BE2C (cell line): ENCODE measurements at regions not wholly inside any gene's neighbourhood (a gene's known extent, or its start where the extent isn't known, plus 50 kb on each side); places are given as distances from the start of the nearest gene placed in this dataset.
"Not testable (repeated sequence)": the region's sequence is repeated elsewhere in the genome, so short reads cannot be mapped to it uniquely, and the experiment has no call there.

Experiments used
- DNase-seq: peaks from one replicate; pipeline ENCODE4 v3.0.0-alpha.2; 2020
- H3K27me3 ChIP-seq: fragments of 250-450 bp; sonication (Bioruptor Pico); 2 replicates; pipeline ENCODE4 v1.5.1; 2020; ENCODE audit warnings: mild to moderate bottlenecking
- H3K36me3 ChIP-seq: fragments of 250-450 bp; sonication (Bioruptor Pico); 2 replicates; pipeline ENCODE4 v1.5.1; 2020; ENCODE audit warnings: mild to moderate bottlenecking
- H3K4me1 ChIP-seq: fragments of 250-450 bp; sonication (Bioruptor Pico); 2 replicates; pipeline ENCODE4 v1.5.1; 2020
- H3K4me3 ChIP-seq: 2 replicates; pipeline ENCODE4 v1.5.1; 2011; ENCODE audit warnings: low read depth, low read length
- H3K9me3 ChIP-seq: fragments of 250-450 bp; sonication (Bioruptor Pico); 2 replicates; pipeline ENCODE4 v1.5.1; 2020
- CTCF ChIP-seq: IDR thresholded peaks from 2 replicates; pipeline ENCODE4 v1.5.1; 2012; ENCODE audit warnings: mild to moderate bottlenecking, low read depth, low read length

DNA sequence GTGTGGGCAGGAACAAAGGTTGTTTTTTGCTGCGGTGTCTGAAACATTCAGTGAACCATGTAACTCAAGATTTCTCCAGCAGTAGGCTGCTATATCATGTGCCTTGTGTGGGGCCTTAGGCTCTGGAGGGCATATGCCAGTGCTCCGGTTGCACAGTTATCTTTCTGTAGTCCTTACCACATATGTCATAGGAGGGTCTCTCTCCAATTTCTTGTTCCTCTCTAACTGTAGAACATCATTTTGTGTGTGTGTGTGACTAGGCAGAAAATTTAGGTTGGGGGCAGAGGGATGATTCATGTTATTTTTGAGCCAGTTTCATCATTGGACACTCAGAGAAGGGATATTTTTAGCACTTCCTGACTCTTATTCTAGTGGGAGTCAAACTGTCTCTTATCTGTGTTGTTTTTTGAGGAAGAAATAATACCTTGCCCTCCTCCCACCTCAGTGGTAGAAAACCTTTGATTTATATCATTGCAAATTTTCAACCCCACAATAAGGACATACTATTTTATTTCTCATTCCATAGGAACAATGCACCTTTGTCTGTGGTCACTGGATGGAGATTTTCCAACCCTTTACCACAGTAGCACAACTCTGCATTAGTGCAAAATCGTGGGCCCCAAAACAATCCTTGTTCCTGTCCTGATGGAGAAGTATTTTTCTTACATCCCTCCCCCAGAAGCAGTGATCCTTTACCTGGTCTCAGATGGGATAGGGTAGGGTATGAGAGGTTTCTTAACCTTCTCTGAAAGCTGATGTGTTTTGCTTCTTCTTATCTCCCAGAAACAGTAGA is 113.9 kb downstream of the CCDC74A start:
- H3K9me3 ChIP-seq, result no peaks in the 10 kb centered on the region
- no peak for TF ChIP-seq CTCF
- no peak overlapping the region for H3K4me3 ChIP-seq
- H3K27me3 ChIP-seq, result no peaks in the 10 kb centered on the region
- DNase-seq, result no peak
- H3K4me1 ChIP-seq, result no peaks in the 10 kb centered on the region
- no peaks in the 10 kb centered on the region for H3K36me3 ChIP-seq

- not testable (repeated sequence) for H3K4me3 ChIP-seq, H3K4me1 ChIP-seq, H3K9me3 ChIP-seq, DNase-seq, H3K36me3 ChIP-seq, H3K27me3 ChIP-seq
Observed at GRCh38 chr2:131643180-131643579, 115.5 kb downstream of the CCDC74A start.

DNA sequence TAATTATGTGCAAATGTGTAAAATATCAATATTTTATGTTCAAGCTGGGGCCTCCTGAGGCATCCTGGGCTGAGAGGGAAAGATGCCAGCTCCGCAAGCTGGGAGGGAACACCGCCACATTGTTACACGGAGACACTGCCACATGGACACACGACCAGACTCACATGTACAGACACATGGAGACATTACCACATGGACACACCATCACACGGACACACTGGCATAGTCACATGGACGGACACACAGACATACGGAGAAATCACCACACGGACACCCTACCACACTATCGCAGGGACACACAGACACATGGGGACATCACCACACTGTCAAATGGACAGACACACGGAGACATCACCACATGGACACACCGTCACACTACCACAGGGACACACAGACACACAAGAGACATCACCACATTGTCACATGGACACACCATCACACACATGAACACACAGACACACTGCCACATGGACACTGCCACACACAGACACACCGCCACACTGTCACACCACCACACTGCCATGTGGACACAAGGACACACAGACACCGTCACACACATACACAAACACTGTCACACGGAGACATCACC is 117.6 kb downstream of the CCDC74A start:
- Histone ChIP-seq H3K27me3 (no peaks in the 10 kb centered on the region), H3K9me3 (no peaks in the 10 kb centered on the region), H3K4me3 (no peak overlapping the region), H3K36me3 (no peaks in the 10 kb centered on the region), H3K4me1 (no peaks in the 10 kb centered on the region)
- DNase-seq, result no peak
- no peak for TF ChIP-seq CTCF

- not testable (repeated sequence) for H3K4me1 ChIP-seq, H3K9me3 ChIP-seq, H3K4me3 ChIP-seq, DNase-seq, H3K27me3 ChIP-seq, H3K36me3 ChIP-seq
Observed at GRCh38 chr2:131646220-131646619, 118.5 kb downstream of the CCDC74A start.

GRCh38 chr2:131646669-131647297 is 119.1 kb downstream of the CCDC74A start:
- no peak for DNase-seq
- no peaks in the 10 kb centered on the region for H3K27me3 ChIP-seq
- no peaks in the 10 kb centered on the region for H3K36me3 ChIP-seq
- H3K4me3 ChIP-seq, result no peak overlapping the region
- H3K9me3 ChIP-seq, result no peaks in the 10 kb centered on the region
- TF ChIP-seq CTCF, result no peak
- no peaks in the 10 kb centered on the region for H3K4me1 ChIP-seq

GRCh38 chr2:131648565-131648964 is 120.9 kb downstream of the CCDC74A start:
- H3K36me3 ChIP-seq, H3K9me3 ChIP-seq, DNase-seq, H3K4me1 ChIP-seq, H3K27me3 ChIP-seq, H3K4me3 ChIP-seq: not testable (repeated sequence)

GRCh38 chr2:131652246-131652645 is 124.6 kb downstream of the CCDC74A start:
- not testable (repeated sequence) for H3K4me1 ChIP-seq, H3K9me3 ChIP-seq, H3K27me3 ChIP-seq, H3K36me3 ChIP-seq, DNase-seq, H3K4me3 ChIP-seq

DNA sequence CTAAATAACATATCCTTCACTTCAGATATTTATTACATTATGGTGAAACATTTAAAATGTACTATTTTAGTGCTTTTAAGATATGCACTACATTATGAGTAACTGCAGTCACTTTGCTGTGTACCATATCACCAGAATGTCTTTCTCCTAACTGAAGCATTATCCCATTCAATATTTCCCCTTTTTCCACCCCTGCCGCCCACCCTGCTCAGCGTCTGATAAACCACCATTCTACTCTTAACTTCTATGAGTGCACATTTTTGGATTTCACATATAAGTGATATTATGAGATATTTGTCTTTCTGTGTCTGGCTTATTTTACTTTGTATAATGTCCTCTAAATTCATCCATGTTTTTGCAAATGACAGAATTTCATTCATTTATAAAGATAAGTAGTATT is 126.4 kb downstream of the CCDC74A start:
- H3K27me3 ChIP-seq, H3K4me3 ChIP-seq, H3K4me1 ChIP-seq, H3K9me3 ChIP-seq, DNase-seq, H3K36me3 ChIP-seq: not testable (repeated sequence)
